HCT116 (cell line): ENCODE measurements at regions not wholly inside any gene's neighbourhood (a gene's known extent, or its start where the extent isn't known, plus 50 kb on each side); places are given as distances from the start of the nearest gene placed in this dataset.

ENCODE experiments used
- CTCF ChIP-seq, 3 experiments: fragments of 200-600 bp in 1 of 3; sonication (generic) in 1 of 3; IDR thresholded peaks in 2 of 3; conservative IDR thresholded peaks in 1 of 3; 2 replicates each; pipeline ENCODE4 v1.5.1; 2012 to 2017; ENCODE audit warnings: low read depth in 2 of 3, low read length in 2 of 3, antibody characterized with exemption in 1 of 3, borderline replicate concordance in 1 of 3, control low read depth in 1 of 3, mild to moderate bottlenecking in 1 of 3, mixed read lengths in 1 of 3, mixed run types in 1 of 3, moderate library complexity in 1 of 3; ENCODE audit not compliant: insufficient read depth in 1 of 3
- EGR1 ChIP-seq: IDR thresholded peaks from 2 replicates; pipeline ENCODE4 v1.6.1; 2012; ENCODE audit warnings: low read depth
- EZH2 ChIP-seq: fragments of 200-600 bp; sonication (generic); IDR thresholded peaks from 2 replicates; pipeline ENCODE4 v1.6.1; 2017; ENCODE audit warnings: antibody characterized with exemption, mixed run types
- EZH2phosphoT487 ChIP-seq: fragments of 200-600 bp; IDR thresholded peaks from 2 replicates; pipeline ENCODE4 v1.6.1; 2018; ENCODE audit warnings: antibody characterized with exemption, borderline replicate concordance
- TCF7L2 ChIP-seq: IDR thresholded peaks from 2 replicates; pipeline ENCODE4 v1.7.0; 2011; ENCODE audit warnings: borderline replicate concordance, inconsistent platforms; ENCODE audit not compliant: insufficient read depth, insufficient read length; ENCODE audit errors: extremely low read depth
- YY1 ChIP-seq: IDR thresholded peaks from 2 replicates; pipeline ENCODE4 v1.6.1; 2011; ENCODE audit warnings: low read length, low read depth, moderate library complexity, mild to moderate bottlenecking; ENCODE audit not compliant: insufficient replicate concordance; ENCODE audit errors: extremely low read depth
- ZFX ChIP-seq: fragments of 450-650 bp; IDR thresholded peaks from 2 replicates; pipeline ENCODE4 v1.6.1; 2017
- TF ChIP-seq, protein P1 (sequence below): IDR thresholded peaks from 2 replicates; pipeline ENCODE4 v1.6.1; 2012

DNA sequence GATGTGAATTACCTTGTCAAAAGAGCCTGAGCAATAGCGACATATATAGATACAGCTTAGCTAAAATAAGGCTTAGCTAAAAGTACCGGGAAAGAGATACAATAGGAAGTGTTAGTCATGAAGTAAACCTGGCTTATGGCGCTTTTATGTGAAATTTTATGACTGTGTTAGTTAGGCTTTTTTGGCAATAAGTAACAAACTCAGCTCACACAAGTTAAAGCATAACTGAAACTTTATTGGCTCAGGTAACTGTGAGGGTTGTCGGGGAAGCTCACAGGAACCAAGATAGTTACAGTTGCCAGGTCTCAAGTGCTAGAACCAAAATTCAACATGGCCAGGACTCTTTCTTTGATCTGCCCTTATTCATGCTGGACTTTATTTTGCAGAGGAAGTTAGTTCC is 925.0 kb upstream of the GYPC start:
- TF ChIP-seq EZH2phosphoT487 (no peak), YY1 (no peak), CTCF (IDR thresholded peaks at IDR 0.05 in 2 of 3, conservative IDR thresholded peaks at IDR 0.05 in 1 of 3; ENCODE audit: borderline replicate concordance in 1 of 3, insufficient read depth in 1 of 3, low read depth in 2 of 3, low read length in 2 of 3) (no peak), ZFX (no peak), EZH2 (no peak), EGR1 (no peak), TCF7L2 (no peak)
- TF ChIP-seq, protein P1, sequence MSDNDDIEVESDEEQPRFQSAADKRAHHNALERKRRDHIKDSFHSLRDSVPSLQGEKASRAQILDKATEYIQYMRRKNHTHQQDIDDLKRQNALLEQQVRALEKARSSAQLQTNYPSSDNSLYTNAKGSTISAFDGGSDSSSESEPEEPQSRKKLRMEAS: no peak
